Astrocyte of the cerebellum (primary cell): ENCODE measurements at regions not wholly inside any gene's neighbourhood (a gene's known extent, or its start where the extent isn't known, plus 50 kb on each side); places are given as distances from the start of the nearest gene placed in this dataset.

Source experiments
- DNase-seq: peaks from one replicate; pipeline ENCODE4 v3.0.0-alpha.2; 2011; ENCODE audit warnings: low read depth
- H3K4me3 ChIP-seq: 2 replicates; pipeline ENCODE4 v1.5.1; 2011; ENCODE audit warnings: mild to moderate bottlenecking, low read depth, low read length, moderate library complexity
- CTCF ChIP-seq: IDR thresholded peaks from 2 replicates; pipeline ENCODE4 v1.5.1; 2012; ENCODE audit warnings: low read length, low read depth, moderate library complexity, mild to moderate bottlenecking; ENCODE audit errors: missing control alignments
- in situ Hi-C: cut with HindIII; loops from 2 replicates; pipeline ENCODE4 v1.10.0; 2017; ENCODE audit warnings: low sequenced_read_pairs

- H3K4me3 ChIP-seq = no peak overlapping the region
- no peak for TF ChIP-seq CTCF
- no peak for DNase-seq
- in situ Hi-C loops = no loop called here
Measured at GRCh38 chr18:1995041-1995612, 576.2 kb downstream of the METTL4 start.

- no peak for DNase-seq
- no peak for TF ChIP-seq CTCF
- in situ Hi-C loops = no loop called here
- no peak overlapping the region for H3K4me3 ChIP-seq
Measured at GRCh38 chr18:1998121-1998520, 573.2 kb downstream of the METTL4 start.

- no peak for TF ChIP-seq CTCF
- DNase-seq = no peak
- in situ Hi-C loops = no loop called here
- H3K4me3 ChIP-seq = no peak overlapping the region
Measured at GRCh38 chr18:1999387-1999786, 571.9 kb downstream of the METTL4 start.

- in situ Hi-C loops = no loop called here
- no peak overlapping the region for H3K4me3 ChIP-seq
- TF ChIP-seq CTCF = no peak
- DNase-seq = no peak
Measured at GRCh38 chr18:2002151-2002550, 569.2 kb downstream of the METTL4 start.

GRCh38 chr18:2002604-2003003 lies 568.7 kb downstream of the METTL4 start:
- TF ChIP-seq CTCF = no peak
- DNase-seq = no peak
- H3K4me3 ChIP-seq = no peak overlapping the region
- in situ Hi-C loops = no loop called here

GRCh38 chr18:2009942-2010697 lies 561.2 kb downstream of the METTL4 start:
- TF ChIP-seq CTCF = no peak
- DNase-seq = no peak
- in situ Hi-C loops = no loop called here
- H3K4me3 ChIP-seq = no peak overlapping the region
